OCI-M1 (cell line): ENCODE measurements at regions not wholly inside any gene's neighbourhood (a gene's known extent, or its start where the extent isn't known, plus 50 kb on each side); places are given as distances from the start of the nearest gene placed in this dataset.

Experiments used
- DNase-seq: peaks from one replicate; lab custom pipeline; 2025; lab: John Stamatoyannopoulos, UW

GRCh38 chr21:15526798-15527197 is 203.0 kb upstream of the USP25 start:
- DNase-seq: no peak

GRCh38 chr21:15528346-15528745 is 201.4 kb upstream of the USP25 start:
- DNase-seq: no peak

- no peak for DNase-seq
Measured at GRCh38 chr21:15531986-15532385, 197.8 kb upstream of the USP25 start.

- no peak for DNase-seq
Measured at GRCh38 chr21:15533618-15534017, 196.2 kb upstream of the USP25 start.

GRCh38 chr21:15534450-15534886 is 195.3 kb upstream of the USP25 start:
- peak; percentile 5 for DNase-seq

- DNase-seq: peak; percentile 13
Measured at GRCh38 chr21:15539376-15539775, 190.4 kb upstream of the USP25 start.

GRCh38 chr21:15543473-15543872 is 186.3 kb upstream of the USP25 start:
- DNase-seq: peak; percentile 58

GRCh38 chr21:15549671-15550070 is 180.1 kb upstream of the USP25 start:
- no peak for DNase-seq

GRCh38 chr21:15552914-15553494 is 176.8 kb upstream of the USP25 start:
- peak; percentile 44 for DNase-seq

- peak; percentile 91 for DNase-seq
Measured at GRCh38 chr21:15557925-15558324, 171.9 kb upstream of the USP25 start.

GRCh38 chr21:15558884-15559283 is 170.9 kb upstream of the USP25 start:
- DNase-seq: no peak

- no peak for DNase-seq
Measured at GRCh38 chr21:15559660-15560059, 170.1 kb upstream of the USP25 start.

- no peak for DNase-seq
Measured at GRCh38 chr21:15560383-15561056, 169.3 kb upstream of the USP25 start.

GRCh38 chr21:15562748-15563147 is 167.0 kb upstream of the USP25 start:
- DNase-seq: no peak

- no peak for DNase-seq
Measured at GRCh38 chr21:15564907-15565306, 164.9 kb upstream of the USP25 start.

- no peak for DNase-seq
Measured at GRCh38 chr21:15566703-15567102, 163.1 kb upstream of the USP25 start.

GRCh38 chr21:15567191-15567590 is 162.6 kb upstream of the USP25 start:
- DNase-seq: no peak

GRCh38 chr21:15568516-15568915 is 161.3 kb upstream of the USP25 start:
- no peak for DNase-seq

- no peak for DNase-seq
Measured at GRCh38 chr21:15586752-15587427, 142.9 kb upstream of the USP25 start.

GRCh38 chr21:15592271-15592860 is 137.4 kb upstream of the USP25 start:
- peak; percentile 70 for DNase-seq

GRCh38 chr21:15592957-15593356 is 136.8 kb upstream of the USP25 start:
- no peak for DNase-seq

GRCh38 chr21:15601390-15601789 is 128.4 kb upstream of the USP25 start:
- DNase-seq: no peak

- DNase-seq: no peak
Measured at GRCh38 chr21:15604413-15604812, 125.4 kb upstream of the USP25 start.
